ENCODE measurements at regions not wholly inside any gene's neighbourhood (a gene's known extent, or its start where the extent isn't known, plus 50 kb on each side); places are given as distances from the start of the nearest gene placed in this dataset.

DNA sequence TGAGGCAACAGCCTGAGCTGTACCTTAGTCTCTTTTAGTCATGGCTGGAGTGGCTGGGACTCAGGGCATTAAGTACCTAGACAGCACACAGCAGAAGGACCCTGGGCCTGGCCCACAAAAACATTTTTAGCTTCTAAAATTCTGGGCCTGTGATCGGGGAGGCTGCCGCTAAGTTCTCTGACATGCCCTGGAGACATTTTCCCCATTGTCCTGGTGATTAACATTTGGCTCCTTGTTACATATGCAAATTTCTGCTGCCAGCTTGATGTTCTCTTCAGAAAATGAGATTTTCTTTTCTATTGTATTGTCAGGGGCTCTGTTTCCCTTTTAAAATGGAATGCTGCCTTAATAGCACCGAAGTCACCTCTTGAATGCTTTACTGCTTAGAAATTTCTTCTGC lies 952.4 kb downstream of the TRAM1L1 start:
- Mint-ChIP-seq H3K36me3 (no peaks in the 10 kb centered on the region), H3K4me3 (no peak overlapping the region), H3K27me3 (ENCODE audit: low read depth in 3 of 3) (peaks cover 0 to 1% (median 1%) of the 10 kb centered on the region in 3 donors), H3K4me1 (no peaks in the 10 kb centered on the region), H3K27ac (no peak overlapping the region), H3K9me3 (peaks cover 0 to 5% (median 0%) of the 10 kb centered on the region in 7 donors)
- no peak overlapping the region for H3K4me3 ChIP-seq (replicated peaks in 1 of 3; ENCODE audit: low read depth in 2 of 3, low read length in 3 of 3)
- no peak overlapping the region for H3K9ac ChIP-seq (ENCODE audit: insufficient read depth, low read length, poor library complexity, severe bottlenecking)
- no peak overlapping the region for H3K27ac ChIP-seq (ENCODE audit: low read depth in 1 of 2, low read length in 2 of 2)
- no peaks in the 10 kb centered on the region for H4K20me1 ChIP-seq (ENCODE audit: insufficient read depth, low read length)
- DNase-seq = no peak
- H3K4me2 ChIP-seq (replicated peaks; ENCODE audit: extremely low read depth, low read length, poor library complexity, severe bottlenecking) = no peak overlapping the region
- no peaks in the 10 kb centered on the region for H3K79me2 ChIP-seq (ENCODE audit: insufficient read depth, low read length)
- H3K4me1 ChIP-seq (ENCODE audit: control insufficient read depth in 1 of 2, insufficient read depth in 2 of 2, low read length in 2 of 2) = no peaks in the 10 kb centered on the region
- H3K36me3 ChIP-seq (replicated peaks in 1 of 2; ENCODE audit: control insufficient read depth in 1 of 2, insufficient read depth in 2 of 2, low read length in 2 of 2) = no peaks in the 10 kb centered on the region
- no peak overlapping the region for H2AFZ ChIP-seq (ENCODE audit: insufficient read depth, low read depth, low read length, poor library complexity, severe bottlenecking)
- WGBS (ENCODE audit: insufficient coverage) = 100% methylated on average over 2 of the region's 3 CpGs
- H3K27me3 ChIP-seq (ENCODE audit: control insufficient read depth in 2 of 2, insufficient read depth in 2 of 2, low read length in 2 of 2) = no peaks in the 10 kb centered on the region
- TF ChIP-seq, protein P1, sequence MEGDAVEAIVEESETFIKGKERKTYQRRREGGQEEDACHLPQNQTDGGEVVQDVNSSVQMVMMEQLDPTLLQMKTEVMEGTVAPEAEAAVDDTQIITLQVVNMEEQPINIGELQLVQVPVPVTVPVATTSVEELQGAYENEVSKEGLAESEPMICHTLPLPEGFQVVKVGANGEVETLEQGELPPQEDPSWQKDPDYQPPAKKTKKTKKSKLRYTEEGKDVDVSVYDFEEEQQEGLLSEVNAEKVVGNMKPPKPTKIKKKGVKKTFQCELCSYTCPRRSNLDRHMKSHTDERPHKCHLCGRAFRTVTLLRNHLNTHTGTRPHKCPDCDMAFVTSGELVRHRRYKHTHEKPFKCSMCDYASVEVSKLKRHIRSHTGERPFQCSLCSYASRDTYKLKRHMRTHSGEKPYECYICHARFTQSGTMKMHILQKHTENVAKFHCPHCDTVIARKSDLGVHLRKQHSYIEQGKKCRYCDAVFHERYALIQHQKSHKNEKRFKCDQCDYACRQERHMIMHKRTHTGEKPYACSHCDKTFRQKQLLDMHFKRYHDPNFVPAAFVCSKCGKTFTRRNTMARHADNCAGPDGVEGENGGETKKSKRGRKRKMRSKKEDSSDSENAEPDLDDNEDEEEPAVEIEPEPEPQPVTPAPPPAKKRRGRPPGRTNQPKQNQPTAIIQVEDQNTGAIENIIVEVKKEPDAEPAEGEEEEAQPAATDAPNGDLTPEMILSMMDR (IDR thresholded peaks at IDR 0.05) = no peak
- H3K9me3 ChIP-seq (replicated peaks in 1 of 2; ENCODE audit: control insufficient read depth in 1 of 2, insufficient read depth in 1 of 2, low read length in 2 of 2) = no peaks in the 10 kb centered on the region
- intact Hi-C loops (cut with micrococcal nuclease) = no loop called here

DNA sequence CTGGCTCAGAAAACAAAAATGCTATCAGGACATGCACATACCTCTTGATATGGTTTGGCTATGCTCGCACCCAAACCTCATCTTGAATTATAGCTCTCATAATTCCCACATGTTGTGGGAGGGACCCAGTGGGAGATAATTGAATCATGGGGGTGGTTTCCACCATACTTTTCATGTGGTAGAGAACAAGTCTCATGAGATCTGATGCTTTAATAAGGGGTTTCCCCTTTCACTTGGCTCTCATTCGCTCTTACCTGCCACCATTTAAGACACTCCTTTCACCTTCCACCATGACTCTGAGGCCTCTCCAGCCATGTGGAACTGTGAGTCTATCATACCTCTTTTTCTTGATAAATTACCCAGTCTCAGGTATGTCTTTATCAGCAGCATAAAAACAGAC lies 958.6 kb downstream of the TRAM1L1 start:
- no peak for DNase-seq
- Mint-ChIP-seq H3K4me1 (no peaks in the 10 kb centered on the region), H3K9me3 (peaks cover 0 to 4% (median 0%) of the 10 kb centered on the region in 7 donors), H3K36me3 (no peaks in the 10 kb centered on the region), H3K27me3 (ENCODE audit: low read depth in 3 of 3) (peaks cover 0 to 1% (median 1%) of the 10 kb centered on the region in 3 donors), H3K4me3 (no peak overlapping the region), H3K27ac (no peak overlapping the region)
- no peaks in the 10 kb centered on the region for H3K79me2 ChIP-seq (ENCODE audit: insufficient read depth, low read length)
- H3K9me3 ChIP-seq (replicated peaks in 1 of 2; ENCODE audit: control insufficient read depth in 1 of 2, insufficient read depth in 1 of 2, low read length in 2 of 2) = no peaks in the 10 kb centered on the region
- no peak overlapping the region for H2AFZ ChIP-seq (ENCODE audit: insufficient read depth, low read depth, low read length, poor library complexity, severe bottlenecking)
- H3K27me3 ChIP-seq (ENCODE audit: control insufficient read depth in 2 of 2, insufficient read depth in 2 of 2, low read length in 2 of 2) = no peaks in the 10 kb centered on the region
- H3K36me3 ChIP-seq (replicated peaks in 1 of 2; ENCODE audit: control insufficient read depth in 1 of 2, insufficient read depth in 2 of 2, low read length in 2 of 2) = no peaks in the 10 kb centered on the region
- H3K4me2 ChIP-seq (replicated peaks; ENCODE audit: extremely low read depth, low read length, poor library complexity, severe bottlenecking) = no peak overlapping the region
- no peaks in the 10 kb centered on the region for H4K20me1 ChIP-seq (ENCODE audit: insufficient read depth, low read length)
- H3K4me1 ChIP-seq (ENCODE audit: control insufficient read depth in 1 of 2, insufficient read depth in 2 of 2, low read length in 2 of 2) = no peaks in the 10 kb centered on the region
- intact Hi-C loops (cut with micrococcal nuclease) = no loop called here
- 100% methylated on average over 1 of the region's 2 CpGs for WGBS (ENCODE audit: insufficient coverage)
- H3K27ac ChIP-seq (ENCODE audit: low read depth in 1 of 2, low read length in 2 of 2) = no peak overlapping the region
- TF ChIP-seq, protein P1 (IDR thresholded peaks at IDR 0.05) = no peak
- no peak overlapping the region for H3K4me3 ChIP-seq (replicated peaks in 1 of 3; ENCODE audit: low read depth in 2 of 3, low read length in 3 of 3)
- H3K9ac ChIP-seq (ENCODE audit: insufficient read depth, low read length, poor library complexity, severe bottlenecking) = no peak overlapping the region

Data from CD14-positive monocyte (primary cell).